ENCODE measurements at regions not wholly inside any gene's neighbourhood (a gene's known extent, or its start where the extent isn't known, plus 50 kb on each side); places are given as distances from the start of the nearest gene placed in this dataset.

GRCh38 chr2:195457873-195458272, 199.2 kb upstream of the SLC39A10 start:
- DNase-seq (ENCODE audit: low read depth, low spot score) = no peak
- Histone ChIP-seq H3K4me2 (ENCODE audit: insufficient read depth, low read length) (no peak overlapping the region), H3K27me3 (ENCODE audit: control insufficient read depth in 2 of 2, insufficient read depth in 2 of 2, low read length in 2 of 2) (no peaks in the 10 kb centered on the region), H3K9ac (replicated peaks; ENCODE audit: extremely low read depth, insufficient read depth, low read length) (no peak overlapping the region), H3K4me1 (ENCODE audit: control insufficient read depth, extremely low read depth, insufficient read depth, low read length) (no peaks in the 10 kb centered on the region), H3K9me3 (replicated peaks; ENCODE audit: control insufficient read depth, insufficient read depth, low read length) (no peaks in the 10 kb centered on the region), H3K4me3 (replicated peaks in 1 of 3; ENCODE audit: insufficient read depth in 1 of 3, low read depth in 1 of 3, low read length in 3 of 3) (no peak overlapping the region), H4K20me1 (replicated peaks; ENCODE audit: control insufficient read depth, extremely low read depth, insufficient read depth, low read length) (no peaks in the 10 kb centered on the region), H2AFZ (ENCODE audit: low read depth, low read length) (no peak overlapping the region), H3K27ac (ENCODE audit: insufficient read depth, low read depth, low read length) (no peak overlapping the region), H3K36me3 (ENCODE audit: control insufficient read depth in 2 of 2, extremely low read depth in 1 of 2, insufficient read depth in 2 of 2, low read length in 2 of 2) (no peaks in the 10 kb centered on the region), H3K9me1 (replicated peaks; ENCODE audit: control insufficient read depth, extremely low read depth, insufficient read depth, low read length) (no peaks in the 10 kb centered on the region), H3K79me2 (ENCODE audit: control insufficient read depth, insufficient read depth, low read length) (no peaks in the 10 kb centered on the region)
- dilution Hi-C loops (cut with MboI; ENCODE audit: extremely low pct_ligation_motif_present, low sequenced_read_pairs) = no loop called here
- no TSS peak for BruUV-seq (replicated peaks)
- no peak for FAIRE-seq
- TF ChIP-seq POLR2AphosphoS5 (IDR thresholded peaks at IDR 0.05; ENCODE audit: insufficient read depth, low read depth, low read length) = no peak
- TF ChIP-seq POLR2A (IDR thresholded peaks at IDR 0.05; ENCODE audit: low read depth, low read length) = no peak
- TF ChIP-seq EZH2 (IDR thresholded peaks at IDR 0.05; ENCODE audit: borderline replicate concordance, low read depth, low read length, severe bottlenecking) = no peak
- TF ChIP-seq FOS (IDR thresholded peaks at IDR 0.05; ENCODE audit: borderline replicate concordance, insufficient read depth, low read length) = no peak
- TF ChIP-seq MAX (IDR thresholded peaks at IDR 0.05; ENCODE audit: insufficient read depth, insufficient read length) = no peak
- TF ChIP-seq GATA2 (IDR thresholded peaks at IDR 0.05; ENCODE audit: insufficient read depth, insufficient read length, low read depth, low read length) = no peak
- no peak for TF ChIP-seq CTCF (IDR thresholded peaks at IDR 0.05; ENCODE audit: extremely low read depth in 1 of 2, insufficient read depth in 1 of 2, low read depth in 1 of 2, low read length in 2 of 2)
- no peak for TF ChIP-seq JUN (IDR thresholded peaks at IDR 0.05; ENCODE audit: borderline replicate concordance, insufficient read depth, insufficient read length, low read depth)
- no peak for TF ChIP-seq MYC (IDR thresholded peaks at IDR 0.05; ENCODE audit: low read depth, low read length)
- intact Hi-C loops (cut with micrococcal nuclease) = no loop called here
- POLR2A ChIA-PET = no interaction called here
- CTCF ChIA-PET = interaction anchor here (1.0 kb wide), 1 partner anchor 12 kb away, joined by 3 read pairs; no protein-coding TSS in a partner anchor

All from endothelial cell of umbilical vein (primary cell).